ENCODE measurements at regions not wholly inside any gene's neighbourhood (a gene's known extent, or its start where the extent isn't known, plus 50 kb on each side); places are given as distances from the start of the nearest gene placed in this dataset.

DNA sequence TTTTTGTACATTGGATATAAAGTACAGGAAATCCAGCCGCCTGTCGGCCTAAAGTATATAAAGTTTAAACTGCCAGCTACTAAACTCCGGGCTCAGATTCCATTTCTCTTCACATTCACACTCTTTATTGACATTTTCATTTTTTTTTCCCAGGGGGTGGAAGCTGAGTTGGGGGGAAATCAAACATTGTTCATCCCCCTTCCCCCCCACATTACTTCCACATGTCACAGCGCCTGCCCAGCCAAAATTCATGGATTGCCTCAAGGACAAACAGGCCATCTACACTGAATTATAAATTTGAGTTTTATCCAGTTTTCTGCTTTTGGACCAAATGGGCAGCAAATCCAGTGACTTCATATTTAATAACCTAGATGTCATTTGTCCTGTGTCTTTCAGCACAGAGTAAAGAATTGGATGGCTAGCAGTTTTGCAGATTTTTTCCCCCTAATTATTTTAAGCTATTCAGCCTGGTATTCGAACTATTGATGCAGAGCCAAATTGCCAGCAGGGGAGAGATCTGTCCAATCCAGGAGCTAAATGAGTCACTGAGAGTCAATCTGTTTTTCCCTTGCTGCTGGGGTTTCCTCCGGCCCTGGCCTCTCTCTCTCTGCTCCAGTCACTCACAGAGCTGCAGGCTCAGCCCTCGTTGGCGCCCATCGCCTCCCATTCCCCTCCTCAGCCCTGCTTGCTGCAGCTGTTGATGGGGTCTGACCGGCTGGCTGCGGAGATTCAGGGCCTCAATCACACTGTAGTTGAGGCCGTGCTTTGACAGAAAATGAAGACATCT lies 98.0 kb downstream of the LMO4 start:
- TF ChIP-seq, protein P1, sequence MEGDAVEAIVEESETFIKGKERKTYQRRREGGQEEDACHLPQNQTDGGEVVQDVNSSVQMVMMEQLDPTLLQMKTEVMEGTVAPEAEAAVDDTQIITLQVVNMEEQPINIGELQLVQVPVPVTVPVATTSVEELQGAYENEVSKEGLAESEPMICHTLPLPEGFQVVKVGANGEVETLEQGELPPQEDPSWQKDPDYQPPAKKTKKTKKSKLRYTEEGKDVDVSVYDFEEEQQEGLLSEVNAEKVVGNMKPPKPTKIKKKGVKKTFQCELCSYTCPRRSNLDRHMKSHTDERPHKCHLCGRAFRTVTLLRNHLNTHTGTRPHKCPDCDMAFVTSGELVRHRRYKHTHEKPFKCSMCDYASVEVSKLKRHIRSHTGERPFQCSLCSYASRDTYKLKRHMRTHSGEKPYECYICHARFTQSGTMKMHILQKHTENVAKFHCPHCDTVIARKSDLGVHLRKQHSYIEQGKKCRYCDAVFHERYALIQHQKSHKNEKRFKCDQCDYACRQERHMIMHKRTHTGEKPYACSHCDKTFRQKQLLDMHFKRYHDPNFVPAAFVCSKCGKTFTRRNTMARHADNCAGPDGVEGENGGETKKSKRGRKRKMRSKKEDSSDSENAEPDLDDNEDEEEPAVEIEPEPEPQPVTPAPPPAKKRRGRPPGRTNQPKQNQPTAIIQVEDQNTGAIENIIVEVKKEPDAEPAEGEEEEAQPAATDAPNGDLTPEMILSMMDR (IDR thresholded peaks at IDR 0.05 in 8 of 11, conservative IDR thresholded peaks at IDR 0.05 in 3 of 11): no peak
- no peak for TF ChIP-seq POLR2A (IDR thresholded peaks at IDR 0.05)
